ENCODE measurements at regions not wholly inside any gene's neighbourhood (a gene's known extent, or its start where the extent isn't known, plus 50 kb on each side); places are given as distances from the start of the nearest gene placed in this dataset.

DNA sequence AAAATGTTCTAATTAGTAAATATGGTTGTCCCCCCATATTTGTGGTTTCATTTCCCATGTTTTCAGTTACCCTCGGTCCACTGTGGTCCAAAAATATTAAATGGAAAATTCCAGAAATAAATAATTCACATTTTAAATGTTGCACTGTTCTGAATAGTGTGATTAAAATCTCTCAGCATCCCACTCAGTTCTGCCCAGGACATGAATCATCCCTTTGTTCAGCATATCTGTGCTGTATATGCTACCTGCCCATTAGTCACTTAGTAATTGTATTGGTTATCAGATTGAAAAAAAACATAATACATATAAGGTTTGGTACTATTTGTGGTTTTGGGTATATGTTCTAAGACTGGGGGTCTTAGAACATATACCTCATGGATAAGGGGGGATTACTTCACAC is 55.1 kb upstream of the NXF3 start:
- no peak for TF ChIP-seq POLR2A (IDR thresholded peaks at IDR 0.05; ENCODE audit: borderline replicate concordance, extremely low read depth, insufficient read depth, insufficient read length)
- TF ChIP-seq, protein P1, sequence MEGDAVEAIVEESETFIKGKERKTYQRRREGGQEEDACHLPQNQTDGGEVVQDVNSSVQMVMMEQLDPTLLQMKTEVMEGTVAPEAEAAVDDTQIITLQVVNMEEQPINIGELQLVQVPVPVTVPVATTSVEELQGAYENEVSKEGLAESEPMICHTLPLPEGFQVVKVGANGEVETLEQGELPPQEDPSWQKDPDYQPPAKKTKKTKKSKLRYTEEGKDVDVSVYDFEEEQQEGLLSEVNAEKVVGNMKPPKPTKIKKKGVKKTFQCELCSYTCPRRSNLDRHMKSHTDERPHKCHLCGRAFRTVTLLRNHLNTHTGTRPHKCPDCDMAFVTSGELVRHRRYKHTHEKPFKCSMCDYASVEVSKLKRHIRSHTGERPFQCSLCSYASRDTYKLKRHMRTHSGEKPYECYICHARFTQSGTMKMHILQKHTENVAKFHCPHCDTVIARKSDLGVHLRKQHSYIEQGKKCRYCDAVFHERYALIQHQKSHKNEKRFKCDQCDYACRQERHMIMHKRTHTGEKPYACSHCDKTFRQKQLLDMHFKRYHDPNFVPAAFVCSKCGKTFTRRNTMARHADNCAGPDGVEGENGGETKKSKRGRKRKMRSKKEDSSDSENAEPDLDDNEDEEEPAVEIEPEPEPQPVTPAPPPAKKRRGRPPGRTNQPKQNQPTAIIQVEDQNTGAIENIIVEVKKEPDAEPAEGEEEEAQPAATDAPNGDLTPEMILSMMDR (IDR thresholded peaks at IDR 0.05 in 2 of 3, conservative IDR thresholded peaks at IDR 0.05 in 1 of 3; ENCODE audit: borderline replicate concordance in 1 of 3, insufficient read depth in 1 of 3, low read depth in 2 of 3, low read length in 2 of 3), result no peak
- TF ChIP-seq YY1 (IDR thresholded peaks at IDR 0.05; ENCODE audit: extremely low read depth, insufficient replicate concordance, low read depth, low read length), result no peak
- TF ChIP-seq EZH2 (IDR thresholded peaks at IDR 0.05), result no peak
- TF ChIP-seq POLR2AphosphoS5 (IDR thresholded peaks at IDR 0.05; ENCODE audit: low read depth, low read length), result no peak
- no peak for TF ChIP-seq EZH2phosphoT487 (IDR thresholded peaks at IDR 0.05; ENCODE audit: borderline replicate concordance)
- no peak for TF ChIP-seq CEBPB (IDR thresholded peaks at IDR 0.05; ENCODE audit: low read depth)
- no peak for TF ChIP-seq SP1 (IDR thresholded peaks at IDR 0.05; ENCODE audit: low read depth)
- TF ChIP-seq, protein P2, sequence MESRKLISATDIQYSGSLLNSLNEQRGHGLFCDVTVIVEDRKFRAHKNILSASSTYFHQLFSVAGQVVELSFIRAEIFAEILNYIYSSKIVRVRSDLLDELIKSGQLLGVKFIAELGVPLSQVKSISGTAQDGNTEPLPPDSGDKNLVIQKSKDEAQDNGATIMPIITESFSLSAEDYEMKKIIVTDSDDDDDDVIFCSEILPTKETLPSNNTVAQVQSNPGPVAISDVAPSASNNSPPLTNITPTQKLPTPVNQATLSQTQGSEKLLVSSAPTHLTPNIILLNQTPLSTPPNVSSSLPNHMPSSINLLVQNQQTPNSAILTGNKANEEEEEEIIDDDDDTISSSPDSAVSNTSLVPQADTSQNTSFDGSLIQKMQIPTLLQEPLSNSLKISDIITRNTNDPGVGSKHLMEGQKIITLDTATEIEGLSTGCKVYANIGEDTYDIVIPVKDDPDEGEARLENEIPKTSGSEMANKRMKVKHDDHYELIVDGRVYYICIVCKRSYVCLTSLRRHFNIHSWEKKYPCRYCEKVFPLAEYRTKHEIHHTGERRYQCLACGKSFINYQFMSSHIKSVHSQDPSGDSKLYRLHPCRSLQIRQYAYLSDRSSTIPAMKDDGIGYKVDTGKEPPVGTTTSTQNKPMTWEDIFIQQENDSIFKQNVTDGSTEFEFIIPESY (IDR thresholded peaks at IDR 0.05; ENCODE audit: extremely low read depth, insufficient replicate concordance, low read length), result no peak
- TF ChIP-seq, protein P3, sequence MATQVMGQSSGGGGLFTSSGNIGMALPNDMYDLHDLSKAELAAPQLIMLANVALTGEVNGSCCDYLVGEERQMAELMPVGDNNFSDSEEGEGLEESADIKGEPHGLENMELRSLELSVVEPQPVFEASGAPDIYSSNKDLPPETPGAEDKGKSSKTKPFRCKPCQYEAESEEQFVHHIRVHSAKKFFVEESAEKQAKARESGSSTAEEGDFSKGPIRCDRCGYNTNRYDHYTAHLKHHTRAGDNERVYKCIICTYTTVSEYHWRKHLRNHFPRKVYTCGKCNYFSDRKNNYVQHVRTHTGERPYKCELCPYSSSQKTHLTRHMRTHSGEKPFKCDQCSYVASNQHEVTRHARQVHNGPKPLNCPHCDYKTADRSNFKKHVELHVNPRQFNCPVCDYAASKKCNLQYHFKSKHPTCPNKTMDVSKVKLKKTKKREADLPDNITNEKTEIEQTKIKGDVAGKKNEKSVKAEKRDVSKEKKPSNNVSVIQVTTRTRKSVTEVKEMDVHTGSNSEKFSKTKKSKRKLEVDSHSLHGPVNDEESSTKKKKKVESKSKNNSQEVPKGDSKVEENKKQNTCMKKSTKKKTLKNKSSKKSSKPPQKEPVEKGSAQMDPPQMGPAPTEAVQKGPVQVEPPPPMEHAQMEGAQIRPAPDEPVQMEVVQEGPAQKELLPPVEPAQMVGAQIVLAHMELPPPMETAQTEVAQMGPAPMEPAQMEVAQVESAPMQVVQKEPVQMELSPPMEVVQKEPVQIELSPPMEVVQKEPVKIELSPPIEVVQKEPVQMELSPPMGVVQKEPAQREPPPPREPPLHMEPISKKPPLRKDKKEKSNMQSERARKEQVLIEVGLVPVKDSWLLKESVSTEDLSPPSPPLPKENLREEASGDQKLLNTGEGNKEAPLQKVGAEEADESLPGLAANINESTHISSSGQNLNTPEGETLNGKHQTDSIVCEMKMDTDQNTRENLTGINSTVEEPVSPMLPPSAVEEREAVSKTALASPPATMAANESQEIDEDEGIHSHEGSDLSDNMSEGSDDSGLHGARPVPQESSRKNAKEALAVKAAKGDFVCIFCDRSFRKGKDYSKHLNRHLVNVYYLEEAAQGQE (IDR thresholded peaks at IDR 0.05; ENCODE audit: low read depth), result no peak
